HepG2 (cell line): ENCODE measurements at regions not wholly inside any gene's neighbourhood (a gene's known extent, or its start where the extent isn't known, plus 50 kb on each side); places are given as distances from the start of the nearest gene placed in this dataset.

Experiments
- ATAC-seq: fragments of 200-7000 bp; cut with Tn5 transposase; 3 replicates; pipeline ENCODE4 v1.9.1; 2020; ENCODE audit warnings: mild to moderate bottlenecking, moderate library complexity
- BruUV-seq: library from RNA; stranded (reverse); fragments of 400-500 nt; replicated peaks from 2 replicates; lab custom pipeline; 2021; lab: Mats Ljungman, UMichigan
- CTCF ChIA-PET: fragments of 300-600 bp; formaldehyde crosslinking; extraction: SDS; loops from one replicate; lab custom pipeline; 2021; ENCODE audit warnings: low total read pairs, inconsistent platforms, low intra/inter-chr PET ratio; lab: Yijun Ruan, JAX
- POLR2A ChIA-PET: fragments of 350-600 bp; sonication (Branson Sonifier 250); formaldehyde crosslinking; loops from one replicate; lab custom pipeline; 2020; ENCODE audit warnings: antibody characterized with exemption, inconsistent platforms; lab: Yijun Ruan, JAX
- DNase-seq: peaks from one replicate; pipeline ENCODE4 v3.0.0-alpha.2; 2015; ENCODE audit warnings: low spot score
- FAIRE-seq: peaks from 3 replicates; lab custom pipeline; 2011; peaks lifted over from hg19 to GRCh38; lab: Jason Lieb, UNC
- H2AFZ ChIP-seq: one replicate; pipeline ENCODE4 v1.6.1; 2011; ENCODE audit warnings: low read length, inconsistent platforms
- H3K27ac ChIP-seq: fragments of 300-600 bp; 3 replicates; pipeline ENCODE4 v1.8.0; 2011; ENCODE audit warnings: mixed run types, mild to moderate bottlenecking, mixed read lengths, low read length, inconsistent platforms; ENCODE audit not compliant: insufficient read depth; ENCODE audit errors: extremely low read length
- H3K27me3 ChIP-seq, 2 experiments: fragments of 200-600 bp in 1 of 2; 2 replicates in 1 of 2; 3 replicates in 1 of 2; pipeline versions ENCODE4 v1.6.0 to v1.8.0; 2011; ENCODE audit warnings: low read length in 2 of 2, mild to moderate bottlenecking in 2 of 2, moderate library complexity in 2 of 2, inconsistent platforms in 1 of 2; ENCODE audit not compliant: insufficient read depth in 2 of 2, control insufficient read depth in 1 of 2
- H3K36me3 ChIP-seq, 2 experiments: fragments of 200-600 bp in 1 of 2; replicated peaks in 1 of 2; 2 replicates in 1 of 2; 3 replicates in 1 of 2; pipeline versions ENCODE4 v1.5.1 to v1.8.0; 2011; ENCODE audit warnings: low read length in 2 of 2, inconsistent platforms in 1 of 2; ENCODE audit not compliant: insufficient read depth in 2 of 2, control insufficient read depth in 1 of 2
- H3K4me1 ChIP-seq: 2 replicates; pipeline ENCODE4 v1.5.1; 2012; ENCODE audit warnings: low read length, inconsistent platforms; ENCODE audit not compliant: insufficient read depth
- H3K4me2 ChIP-seq: 2 replicates; pipeline ENCODE4 v1.6.0; 2011; ENCODE audit warnings: low read depth, low read length, inconsistent platforms
- H3K4me3 ChIP-seq, 3 experiments: fragments of 200-600 bp in 1 of 3; sonication (generic), shearing (Covaris generic) in 1 of 3; replicated peaks in 1 of 3; 2 replicates each; pipeline ENCODE4 v1.5.1; 2011 to 2016; ENCODE audit warnings: low read length in 3 of 3, inconsistent platforms in 2 of 3, low read depth in 2 of 3, mild to moderate bottlenecking in 2 of 3, control low read depth in 1 of 3, mixed read lengths in 1 of 3; ENCODE audit not compliant: insufficient read depth in 1 of 3
- H3K79me2 ChIP-seq: one replicate; pipeline ENCODE4 v1.6.1; 2011; ENCODE audit warnings: low read length, inconsistent platforms; ENCODE audit not compliant: insufficient read depth
- H3K9ac ChIP-seq: 2 replicates; pipeline ENCODE4 v1.6.0; 2011; ENCODE audit warnings: mild to moderate bottlenecking, low read depth, low read length, inconsistent platforms; ENCODE audit not compliant: insufficient read depth
- H3K9me3 ChIP-seq: 2 replicates; pipeline ENCODE4 v1.5.1; 2012; ENCODE audit warnings: mild to moderate bottlenecking, low read length
- H4K20me1 ChIP-seq: 2 replicates; pipeline ENCODE4 v1.6.0; 2011; ENCODE audit warnings: inconsistent platforms, mild to moderate bottlenecking, low read length, moderate library complexity; ENCODE audit not compliant: insufficient read depth
- HCFC1 ChIP-seq: fragments of 150-350 bp; IDR thresholded peaks from 2 replicates; pipeline ENCODE4 v1.6.1; 2014; ENCODE audit warnings: low read depth, low read length
- HNF4A ChIP-seq: sonication (generic); formaldehyde crosslinking; IDR thresholded peaks from 2 replicates; pipeline ENCODE4 v1.4.0; 2020; ENCODE audit warnings: missing genetic modification reagents
- POGZ ChIP-seq: sonication (generic); formaldehyde crosslinking; IDR thresholded peaks from 2 replicates; pipeline ENCODE4 v1.4.0; 2020; ENCODE audit warnings: mild to moderate bottlenecking, missing genetic modification reagents
- PRDM15 ChIP-seq: sonication (generic); formaldehyde crosslinking; IDR thresholded peaks from 2 replicates; pipeline ENCODE4 v1.4.0; 2020; ENCODE audit warnings: missing genetic modification reagents
- ZNF589 ChIP-seq: sonication (generic); formaldehyde crosslinking; conservative IDR thresholded peaks from 2 replicates; pipeline ENCODE4 v1.8.0; 2022; ENCODE audit warnings: mild to moderate bottlenecking, moderate library complexity, missing genetic modification reagents
- ZNF644 ChIP-seq: IDR thresholded peaks from 2 replicates; pipeline ENCODE4 v1.6.1; 2016; ENCODE audit warnings: low read depth
- WGBS: methylation state at CpG from one replicate; pipeline ENCODE4 v1.1.6; 2017; ENCODE audit warnings: low lambda C conversion rate; 5-methylcytosine and 5-hydroxymethylcytosine counted together
- in situ Hi-C: cut with HindIII; loops from 2 replicates; pipeline ENCODE4 v1.10.0; 2017; ENCODE audit warnings: low pct_unique_long_range_greater_than_20kb; ENCODE audit not compliant: extremely low pct_ligation_motif_present
- intact Hi-C: fragments of 100-400 bp; cut with micrococcal nuclease; formaldehyde crosslinking; loops from one replicate; pipeline ENCODE4 v1.10.0; 2022; ENCODE audit not compliant: unreplicated experiment

GRCh38 chr2:177317857-177318256, 53.3 kb upstream of the NFE2L2 start:
- peaks cover 0 to 2% of the 10 kb centered on the region in 2 experiments; a peak in 1 of 5 replicates for H3K36me3 ChIP-seq
- peaks cover 54% of the 10 kb centered on the region for H3K4me1 ChIP-seq
- H2AFZ ChIP-seq = no peak overlapping the region
- no peaks in the 10 kb centered on the region for H3K79me2 ChIP-seq
- H3K9ac ChIP-seq = no peak overlapping the region
- in situ Hi-C loops = no loop called here
- no peak overlapping the region for H3K4me3 ChIP-seq
- POLR2A ChIA-PET = no interaction called here
- no TSS peak for BruUV-seq
- 98% methylated on average over 1 of the region's 1 CpG for WGBS
- H3K9me3 ChIP-seq = no peaks in the 10 kb centered on the region
- intact Hi-C loops = no loop called here
- FAIRE-seq = no peak
- no peak overlapping the region for H3K4me2 ChIP-seq
- H3K27me3 ChIP-seq = no peaks in the 10 kb centered on the region
- peak; percentile 39; the same call in 1 of the 2 replicates for TF ChIP-seq POGZ (CRISPR knock-in tag)
- TF ChIP-seq HNF4A (CRISPR knock-in tag) = peak; percentile 46
- TF ChIP-seq HCFC1 = no peak
- peak; percentile 52; the same call in 1 of the 2 replicates for TF ChIP-seq PRDM15 (CRISPR knock-in tag)
- no peak for TF ChIP-seq ZNF589 (CRISPR knock-in tag)
- TF ChIP-seq ZNF644 = peak; percentile 74
- TF ChIP-seq, all 625 proteins: peak for 4
- DNase-seq (no peak), ATAC-seq (no peak)
- Histone ChIP-seq H4K20me1 (no peaks in the 10 kb centered on the region), H3K27ac (no peak overlapping the region)
- CTCF ChIA-PET = no interaction called here
